ENCODE measurements at regions not wholly inside any gene's neighbourhood (a gene's known extent, or its start where the extent isn't known, plus 50 kb on each side); places are given as distances from the start of the nearest gene placed in this dataset.

GRCh38 chr13:63693696-63694095, 2278.0 kb upstream of the PCDH20 start:
- no peak for DNase-seq (ENCODE audit: low spot score)
- no peak for TF ChIP-seq CTCF (IDR thresholded peaks at IDR 0.05; ENCODE audit: extremely low read depth, missing control alignments)

GRCh38 chr13:63691474-63691873, 2275.8 kb upstream of the PCDH20 start:
- no peak for DNase-seq (ENCODE audit: low spot score)
- no peak for TF ChIP-seq CTCF (IDR thresholded peaks at IDR 0.05; ENCODE audit: extremely low read depth, missing control alignments)

GRCh38 chr13:63690672-63691071, 2275.0 kb upstream of the PCDH20 start:
- TF ChIP-seq CTCF (IDR thresholded peaks at IDR 0.05; ENCODE audit: extremely low read depth, missing control alignments): no peak
- no peak for DNase-seq (ENCODE audit: low spot score)

- TF ChIP-seq CTCF (IDR thresholded peaks at IDR 0.05; ENCODE audit: extremely low read depth, missing control alignments): no peak
- no peak for DNase-seq (ENCODE audit: low spot score)
Observed at GRCh38 chr13:63684822-63685221, 2269.2 kb upstream of the PCDH20 start.

GRCh38 chr13:63680704-63681103, 2265.1 kb upstream of the PCDH20 start:
- DNase-seq (ENCODE audit: low spot score): no peak
- no peak for TF ChIP-seq CTCF (IDR thresholded peaks at IDR 0.05; ENCODE audit: extremely low read depth, missing control alignments)

GRCh38 chr13:63671296-63671695, 2255.6 kb upstream of the PCDH20 start:
- no peak for DNase-seq (ENCODE audit: low spot score)
- no peak for TF ChIP-seq CTCF (IDR thresholded peaks at IDR 0.05; ENCODE audit: extremely low read depth, missing control alignments)

- TF ChIP-seq CTCF (IDR thresholded peaks at IDR 0.05; ENCODE audit: extremely low read depth, missing control alignments): no peak
- DNase-seq (ENCODE audit: low spot score): no peak
Observed at GRCh38 chr13:63651394-63651793, 2235.7 kb upstream of the PCDH20 start.
